ENCODE measurements at regions not wholly inside any gene's neighbourhood (a gene's known extent, or its start where the extent isn't known, plus 50 kb on each side); places are given as distances from the start of the nearest gene placed in this dataset.

GRCh38 chr13:91162180-91162579 is 185.3 kb upstream of the MIR17HG start:
- DNase-seq (ENCODE audit: low read depth in 2 of 2, low spot score in 1 of 2) = no peak

- DNase-seq (ENCODE audit: low read depth in 2 of 2, low spot score in 1 of 2) = no peak
These were observed 184.9 kb upstream of the MIR17HG start for GRCh38 chr13:91162589-91162988.

GRCh38 chr13:91165758-91166157 is 181.7 kb upstream of the MIR17HG start:
- DNase-seq (ENCODE audit: low read depth in 2 of 2, low spot score in 1 of 2) = no peak

- no peak for DNase-seq (ENCODE audit: low read depth in 2 of 2, low spot score in 1 of 2)
These were observed 180.6 kb upstream of the MIR17HG start for GRCh38 chr13:91166714-91167511.

GRCh38 chr13:91167706-91168385 is 179.6 kb upstream of the MIR17HG start:
- no peak for DNase-seq (ENCODE audit: low read depth in 2 of 2, low spot score in 1 of 2)

GRCh38 chr13:91168386-91168711 is 179.1 kb upstream of the MIR17HG start:
- DNase-seq (ENCODE audit: low read depth in 2 of 2, low spot score in 1 of 2) = no peak

GRCh38 chr13:91169321-91170050 is 178.0 kb upstream of the MIR17HG start:
- DNase-seq (ENCODE audit: low read depth in 2 of 2, low spot score in 1 of 2) = no peak

GRCh38 chr13:91172160-91172559 is 175.3 kb upstream of the MIR17HG start:
- no peak for DNase-seq (ENCODE audit: low read depth in 2 of 2, low spot score in 1 of 2)

- DNase-seq (ENCODE audit: low read depth in 2 of 2, low spot score in 1 of 2) = no peak
These were observed 172.5 kb upstream of the MIR17HG start for GRCh38 chr13:91174886-91175501.

GRCh38 chr13:91178099-91178498 is 169.4 kb upstream of the MIR17HG start:
- DNase-seq (ENCODE audit: low read depth in 2 of 2, low spot score in 1 of 2) = no peak

- no peak for DNase-seq (ENCODE audit: low read depth in 2 of 2, low spot score in 1 of 2)
These were observed 165.6 kb upstream of the MIR17HG start for GRCh38 chr13:91181892-91182291.

- DNase-seq (ENCODE audit: low read depth in 2 of 2, low spot score in 1 of 2) = no peak
These were observed 163.1 kb upstream of the MIR17HG start for GRCh38 chr13:91184244-91184926.

GRCh38 chr13:91185294-91185863 is 162.1 kb upstream of the MIR17HG start:
- DNase-seq (ENCODE audit: low read depth in 2 of 2, low spot score in 1 of 2) = no peak

GRCh38 chr13:91187522-91187921 is 160.0 kb upstream of the MIR17HG start:
- DNase-seq (ENCODE audit: low read depth in 2 of 2, low spot score in 1 of 2) = no peak

- no peak for DNase-seq (ENCODE audit: low read depth in 2 of 2, low spot score in 1 of 2)
These were observed 158.0 kb upstream of the MIR17HG start for GRCh38 chr13:91189506-91189905.

GRCh38 chr13:91193358-91193757 is 154.1 kb upstream of the MIR17HG start:
- no peak for DNase-seq (ENCODE audit: low read depth in 2 of 2, low spot score in 1 of 2)

GRCh38 chr13:91195789-91196188 is 151.7 kb upstream of the MIR17HG start:
- no peak for DNase-seq (ENCODE audit: low read depth in 2 of 2, low spot score in 1 of 2)

- no peak for DNase-seq (ENCODE audit: low read depth in 2 of 2, low spot score in 1 of 2)
These were observed 150.5 kb upstream of the MIR17HG start for GRCh38 chr13:91196958-91197357.

- DNase-seq (ENCODE audit: low read depth in 2 of 2, low spot score in 1 of 2) = no peak
These were observed 147.6 kb upstream of the MIR17HG start for GRCh38 chr13:91199866-91200265.

GRCh38 chr13:91200486-91200885 is 147.0 kb upstream of the MIR17HG start:
- DNase-seq (ENCODE audit: low read depth in 2 of 2, low spot score in 1 of 2) = no peak

- no peak for DNase-seq (ENCODE audit: low read depth in 2 of 2, low spot score in 1 of 2)
These were observed 144.1 kb upstream of the MIR17HG start for GRCh38 chr13:91203430-91203829.
